ENCODE measurements at regions not wholly inside any gene's neighbourhood (a gene's known extent, or its start where the extent isn't known, plus 50 kb on each side); places are given as distances from the start of the nearest gene placed in this dataset.
"Not testable (repeated sequence)": the region's sequence is repeated elsewhere in the genome, so short reads cannot be mapped to it uniquely, and the experiment has no call there.

- DNase-seq = no peak
These were observed 1898.4 kb downstream of the STIM2 start for GRCh38 chr4:28759064-28759463.

- no peak for DNase-seq
These were observed 1899.4 kb downstream of the STIM2 start for GRCh38 chr4:28760003-28760402.

- no peak for DNase-seq
These were observed 1911.4 kb downstream of the STIM2 start for GRCh38 chr4:28772066-28772465.

DNA sequence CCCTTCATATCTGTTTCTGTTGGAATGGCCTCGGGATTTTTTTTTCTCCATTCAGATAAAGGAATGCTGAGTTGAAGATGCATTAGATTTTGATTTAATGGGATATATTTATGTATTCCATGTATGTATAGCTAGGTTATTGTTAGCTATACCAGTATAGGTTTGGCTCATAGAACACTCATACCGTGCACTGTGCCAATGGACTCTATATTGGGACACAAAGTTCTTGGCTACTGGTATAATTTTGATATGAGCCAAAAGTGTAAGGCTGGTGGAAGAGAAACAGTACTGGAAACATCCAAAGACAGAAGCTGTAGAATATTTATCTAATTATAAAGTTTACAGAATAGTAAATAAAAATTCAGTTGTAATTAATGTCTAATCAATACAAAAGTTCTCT is 1912.1 kb downstream of the STIM2 start:
- DNase-seq = no peak

DNA sequence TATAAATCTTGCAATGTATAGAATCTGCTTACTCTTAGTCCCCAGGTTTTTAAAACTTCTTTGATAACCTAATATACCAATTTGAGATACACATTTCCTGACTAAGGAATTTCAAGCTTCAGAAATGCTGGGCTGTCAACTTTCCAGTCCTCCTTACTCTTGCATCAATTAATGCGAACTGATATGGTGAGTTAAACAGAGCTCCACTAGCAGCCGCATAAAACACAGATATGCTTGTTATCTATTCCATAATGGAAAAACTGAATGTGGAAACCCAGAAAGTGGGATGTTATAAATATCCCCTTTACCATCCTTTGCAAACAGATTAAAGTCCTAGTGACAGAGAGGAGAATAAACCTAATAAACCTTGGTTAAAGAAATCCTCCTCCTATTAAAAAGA is 1913.7 kb downstream of the STIM2 start:
- DNase-seq = no peak

DNA sequence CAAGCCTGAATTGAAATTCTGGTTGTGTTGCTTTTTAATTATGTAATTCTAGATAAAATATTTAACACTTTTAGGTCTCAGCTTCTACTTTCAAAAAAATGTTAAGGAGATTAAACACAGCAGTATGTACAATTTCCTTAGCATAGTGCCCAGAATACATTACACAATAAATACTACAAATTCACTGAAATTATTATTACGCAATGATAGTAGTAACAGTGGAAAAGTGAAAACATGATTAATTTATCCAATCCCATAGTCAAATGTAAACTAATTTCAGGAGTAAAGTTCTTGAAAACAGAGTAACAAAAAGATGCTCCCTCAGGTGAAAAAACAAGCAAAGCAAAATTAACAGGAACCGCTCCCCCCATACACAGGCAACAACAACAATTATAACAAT is 1915.4 kb downstream of the STIM2 start:
- DNase-seq = no peak

GRCh38 chr4:28784188-28784587 is 1923.5 kb downstream of the STIM2 start:
- no peak for DNase-seq

GRCh38 chr4:28787947-28788346 is 1927.3 kb downstream of the STIM2 start:
- DNase-seq = no peak

GRCh38 chr4:28788929-28789490 is 1928.4 kb downstream of the STIM2 start:
- no peak for DNase-seq

- no peak for DNase-seq
These were observed 1927.1 kb upstream of the PCDH7 start for GRCh38 chr4:28792917-28793597.

DNA sequence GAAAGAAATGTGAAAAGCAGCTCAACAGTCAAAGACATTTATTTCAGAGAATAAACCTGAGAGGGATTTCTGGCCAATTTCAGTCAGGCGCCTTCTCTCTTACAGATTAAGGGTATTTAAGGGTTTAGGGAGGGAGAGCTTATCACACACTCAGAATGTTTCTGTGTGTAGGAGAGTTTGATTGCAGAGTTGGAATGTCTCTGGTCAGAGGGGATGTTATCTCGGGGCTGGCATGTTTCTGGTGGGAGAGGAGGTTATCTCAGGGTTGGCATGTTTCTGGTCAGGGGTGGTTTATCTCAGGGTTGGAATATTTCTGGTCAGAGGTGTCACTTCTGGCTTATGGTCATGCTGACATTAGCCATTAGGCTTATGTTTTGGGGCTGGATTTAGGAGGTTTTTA is 1920.5 kb upstream of the PCDH7 start:
- no peak for DNase-seq

DNA sequence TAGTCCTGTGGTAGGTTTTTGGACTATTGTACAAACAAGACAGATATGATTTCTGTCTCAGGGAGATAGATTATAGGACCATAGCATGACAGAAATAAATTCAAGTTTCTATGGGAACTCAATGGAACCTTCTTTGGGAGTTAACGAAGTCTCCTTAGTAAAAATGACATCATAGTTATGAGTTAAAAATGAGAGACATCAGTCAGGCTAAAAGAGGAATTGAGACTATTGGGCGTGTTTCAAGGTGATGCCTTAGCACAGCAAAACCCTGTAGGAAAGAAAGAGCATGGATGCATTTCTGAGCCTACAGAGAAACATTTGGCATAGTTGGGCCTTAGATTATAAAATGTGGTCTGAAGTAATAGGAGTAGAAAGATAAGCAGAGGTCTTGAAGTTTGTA is 1909.1 kb upstream of the PCDH7 start:
- DNase-seq = no peak

GRCh38 chr4:28822163-28822562 is 1898.0 kb upstream of the PCDH7 start:
- no peak for DNase-seq

DNA sequence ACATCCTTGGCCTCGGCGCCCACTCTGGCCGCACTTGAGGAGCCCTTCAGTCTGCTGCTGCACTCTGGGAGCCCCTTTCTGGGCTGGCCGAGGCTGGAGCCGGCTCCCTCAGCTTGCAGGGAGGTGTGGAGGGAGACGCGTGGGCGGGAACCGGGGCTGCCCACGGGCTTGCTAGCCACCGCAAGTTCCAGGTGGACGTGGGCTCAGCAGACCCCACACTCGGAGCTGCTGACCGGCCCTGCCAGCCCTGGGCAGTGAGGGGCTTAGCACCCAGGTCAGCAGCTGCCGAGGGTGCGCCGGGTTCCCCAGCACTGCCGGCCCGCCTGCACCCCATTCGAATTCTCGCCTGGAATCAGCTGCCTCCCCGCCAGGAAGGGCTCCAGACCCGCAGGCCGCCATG is 1892.3 kb upstream of the PCDH7 start:
- no peak for DNase-seq

DNA sequence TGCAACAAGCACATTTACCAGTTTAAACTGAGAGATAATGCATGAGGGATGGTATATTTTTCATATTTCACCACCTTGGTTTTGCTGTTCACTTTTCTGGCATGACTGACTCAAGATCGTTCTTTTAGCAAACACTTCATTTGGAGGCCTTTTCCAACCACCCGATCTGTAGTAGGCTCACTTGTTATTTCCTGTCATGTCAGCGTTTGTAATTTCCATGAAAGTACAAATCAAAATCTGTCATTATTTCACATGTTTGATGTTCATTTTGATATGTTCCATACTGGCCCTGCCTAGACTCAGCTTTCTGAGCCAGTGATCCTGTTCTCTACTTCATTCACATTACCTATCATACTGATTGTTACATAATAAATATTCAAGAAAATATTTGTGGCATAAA is 1888.3 kb upstream of the PCDH7 start:
- no peak for DNase-seq

GRCh38 chr4:28832444-28832843 is 1887.7 kb upstream of the PCDH7 start:
- no peak for DNase-seq

- DNase-seq = no peak
These were observed 1886.0 kb upstream of the PCDH7 start for GRCh38 chr4:28834120-28834519.

- no peak for DNase-seq
These were observed 1884.7 kb upstream of the PCDH7 start for GRCh38 chr4:28835501-28835900.

DNA sequence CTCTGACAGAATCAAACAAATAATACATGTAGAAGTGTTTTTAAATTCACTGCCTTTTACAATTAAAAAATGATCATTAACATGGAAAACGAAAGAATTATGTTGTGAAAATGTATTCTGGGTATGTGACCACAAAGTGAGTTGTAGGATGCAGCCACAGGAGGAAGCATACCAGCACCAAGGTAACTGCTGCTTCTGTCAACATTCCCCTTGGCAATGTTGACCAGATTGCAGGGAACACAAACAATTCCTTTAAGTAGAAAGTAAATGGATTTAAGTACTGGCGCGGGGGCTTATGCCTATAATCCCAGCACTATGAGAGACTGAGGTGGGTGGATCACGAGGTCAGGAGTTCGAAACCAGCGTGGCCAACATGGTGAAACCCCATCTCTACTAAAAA is 1877.9 kb upstream of the PCDH7 start:
- DNase-seq = no peak

DNA sequence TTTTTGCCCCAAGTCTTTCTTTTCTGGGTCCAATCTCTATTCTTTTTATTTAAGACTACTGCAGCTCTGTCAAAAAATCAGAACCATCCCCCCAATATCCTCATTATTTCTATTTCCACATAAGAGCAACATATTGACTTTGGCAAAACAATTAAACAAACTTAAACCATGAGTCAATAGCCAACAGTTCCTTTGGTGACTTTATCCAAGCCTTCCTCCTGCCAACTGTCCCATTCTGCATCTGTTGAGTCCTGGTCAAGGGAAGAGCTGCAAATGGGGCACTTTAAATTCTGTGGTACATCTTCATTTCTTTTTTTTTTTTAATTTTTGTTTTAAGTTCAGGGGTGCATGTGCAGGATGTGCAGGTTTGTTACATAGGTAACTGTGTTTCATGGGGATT is 1875.0 kb upstream of the PCDH7 start:
- DNase-seq = no peak

- not testable (repeated sequence) for DNase-seq
These were observed 1863.1 kb upstream of the PCDH7 start for GRCh38 chr4:28857028-28857427.

DNA sequence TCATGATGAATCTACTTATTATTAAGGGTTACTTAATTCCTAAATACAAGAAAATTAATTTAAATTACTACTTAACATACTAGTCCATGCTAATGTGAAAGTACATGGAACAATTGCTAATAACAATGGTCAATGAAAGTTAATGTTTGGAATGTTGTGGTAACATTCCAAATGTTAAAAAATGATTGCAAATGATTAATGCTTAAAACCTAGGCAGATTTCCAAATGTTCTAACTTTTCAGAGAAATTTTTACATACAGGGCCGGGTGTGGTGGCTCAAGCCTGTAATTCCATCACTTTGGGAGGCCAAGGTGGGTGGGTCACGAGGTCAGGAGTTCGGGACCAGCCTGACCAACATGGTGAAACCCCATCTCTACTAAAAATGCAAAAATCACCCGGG is 1851.3 kb upstream of the PCDH7 start:
- no peak for DNase-seq

- no peak for DNase-seq
These were observed 1841.0 kb upstream of the PCDH7 start for GRCh38 chr4:28879178-28879577.

GRCh38 chr4:28879900-28880299 is 1840.3 kb upstream of the PCDH7 start:
- DNase-seq = no peak

All from nucleus accumbens (tissue), 56 donors.